HepG2 (cell line): ENCODE measurements at regions not wholly inside any gene's neighbourhood (a gene's known extent, or its start where the extent isn't known, plus 50 kb on each side); places are given as distances from the start of the nearest gene placed in this dataset.
A peak's percentile ranks its signal among the peaks of the same experiment; 100 is the strongest.

Source experiments
- ATAC-seq: fragments of 200-7000 bp; cut with Tn5 transposase; 3 replicates; pipeline ENCODE4 v1.9.1; 2020; ENCODE audit warnings: mild to moderate bottlenecking, moderate library complexity
- BruUV-seq: library from RNA; stranded (reverse); fragments of 400-500 nt; replicated peaks from 2 replicates; lab custom pipeline; 2021; lab: Mats Ljungman, UMichigan
- CTCF ChIA-PET: fragments of 300-600 bp; formaldehyde crosslinking; extraction: SDS; loops from one replicate; lab custom pipeline; 2021; ENCODE audit warnings: low total read pairs, inconsistent platforms, low intra/inter-chr PET ratio; lab: Yijun Ruan, JAX
- POLR2A ChIA-PET: fragments of 350-600 bp; sonication (Branson Sonifier 250); formaldehyde crosslinking; loops from one replicate; lab custom pipeline; 2020; ENCODE audit warnings: antibody characterized with exemption, inconsistent platforms; lab: Yijun Ruan, JAX
- DNase-seq: peaks from one replicate; pipeline ENCODE4 v3.0.0-alpha.2; 2015; ENCODE audit warnings: low spot score
- FAIRE-seq: peaks from 3 replicates; lab custom pipeline; 2011; peaks lifted over from hg19 to GRCh38; lab: Jason Lieb, UNC
- H2AFZ ChIP-seq: one replicate; pipeline ENCODE4 v1.6.1; 2011; ENCODE audit warnings: low read length, inconsistent platforms
- H3K27ac ChIP-seq: fragments of 300-600 bp; 3 replicates; pipeline ENCODE4 v1.8.0; 2011; ENCODE audit warnings: mixed run types, mild to moderate bottlenecking, mixed read lengths, low read length, inconsistent platforms; ENCODE audit not compliant: insufficient read depth; ENCODE audit errors: extremely low read length
- H3K27me3 ChIP-seq, 2 experiments: fragments of 200-600 bp in 1 of 2; 2 replicates in 1 of 2; 3 replicates in 1 of 2; pipeline versions ENCODE4 v1.6.0 to v1.8.0; 2011; ENCODE audit warnings: low read length in 2 of 2, mild to moderate bottlenecking in 2 of 2, moderate library complexity in 2 of 2, inconsistent platforms in 1 of 2; ENCODE audit not compliant: insufficient read depth in 2 of 2, control insufficient read depth in 1 of 2
- H3K36me3 ChIP-seq, 2 experiments: fragments of 200-600 bp in 1 of 2; replicated peaks in 1 of 2; 2 replicates in 1 of 2; 3 replicates in 1 of 2; pipeline versions ENCODE4 v1.5.1 to v1.8.0; 2011; ENCODE audit warnings: low read length in 2 of 2, inconsistent platforms in 1 of 2; ENCODE audit not compliant: insufficient read depth in 2 of 2, control insufficient read depth in 1 of 2
- H3K4me1 ChIP-seq: 2 replicates; pipeline ENCODE4 v1.5.1; 2012; ENCODE audit warnings: low read length, inconsistent platforms; ENCODE audit not compliant: insufficient read depth
- H3K4me2 ChIP-seq: 2 replicates; pipeline ENCODE4 v1.6.0; 2011; ENCODE audit warnings: low read depth, low read length, inconsistent platforms
- H3K4me3 ChIP-seq, 3 experiments: fragments of 200-600 bp in 1 of 3; sonication (generic), shearing (Covaris generic) in 1 of 3; replicated peaks in 1 of 3; 2 replicates each; pipeline ENCODE4 v1.5.1; 2011 to 2016; ENCODE audit warnings: low read length in 3 of 3, inconsistent platforms in 2 of 3, low read depth in 2 of 3, mild to moderate bottlenecking in 2 of 3, control low read depth in 1 of 3, mixed read lengths in 1 of 3; ENCODE audit not compliant: insufficient read depth in 1 of 3
- H3K79me2 ChIP-seq: one replicate; pipeline ENCODE4 v1.6.1; 2011; ENCODE audit warnings: low read length, inconsistent platforms; ENCODE audit not compliant: insufficient read depth
- H3K9ac ChIP-seq: 2 replicates; pipeline ENCODE4 v1.6.0; 2011; ENCODE audit warnings: mild to moderate bottlenecking, low read depth, low read length, inconsistent platforms; ENCODE audit not compliant: insufficient read depth
- H3K9me3 ChIP-seq: 2 replicates; pipeline ENCODE4 v1.5.1; 2012; ENCODE audit warnings: mild to moderate bottlenecking, low read length
- H4K20me1 ChIP-seq: 2 replicates; pipeline ENCODE4 v1.6.0; 2011; ENCODE audit warnings: inconsistent platforms, mild to moderate bottlenecking, low read length, moderate library complexity; ENCODE audit not compliant: insufficient read depth
- AKAP8 ChIP-seq: sonication (generic); formaldehyde crosslinking; IDR thresholded peaks from 2 replicates; pipeline ENCODE4 v1.5.1; 2020; ENCODE audit warnings: mild to moderate bottlenecking, missing genetic modification reagents
- DMAP1 ChIP-seq: IDR thresholded peaks from 2 replicates; pipeline ENCODE4 v1.6.1; 2016
- ERF ChIP-seq: IDR thresholded peaks from 2 replicates; pipeline ENCODE4 v1.6.1; 2018; ENCODE audit warnings: missing biosample characterization, missing genetic modification reagents
- KDM5B ChIP-seq: sonication (generic); formaldehyde crosslinking; IDR thresholded peaks from 2 replicates; pipeline ENCODE4 v1.4.0; 2020; ENCODE audit warnings: missing genetic modification reagents, mild to moderate bottlenecking, borderline replicate concordance
- KLF12 ChIP-seq: sonication (generic); formaldehyde crosslinking; IDR thresholded peaks from 2 replicates; pipeline ENCODE4 v1.4.0; 2020; ENCODE audit warnings: missing genetic modification reagents, borderline replicate concordance
- KMT2A ChIP-seq: sonication (generic); formaldehyde crosslinking; IDR thresholded peaks from 2 replicates; pipeline ENCODE4 v1.4.0; 2020; ENCODE audit warnings: missing genetic modification reagents
- POGZ ChIP-seq: sonication (generic); formaldehyde crosslinking; IDR thresholded peaks from 2 replicates; pipeline ENCODE4 v1.4.0; 2020; ENCODE audit warnings: mild to moderate bottlenecking, missing genetic modification reagents
- RBFOX2 ChIP-seq: fragments of 200-400 bp; formaldehyde crosslinking; IDR thresholded peaks from 2 replicates; pipeline ENCODE4 v1.6.1; 2017; ENCODE audit warnings: low read depth, mild to moderate bottlenecking, low read length
- SIN3A ChIP-seq: IDR thresholded peaks from 2 replicates; pipeline ENCODE4 v1.6.1; 2011; ENCODE audit warnings: low read depth, mild to moderate bottlenecking, control low read depth, low read length, borderline replicate concordance
- TARDBP ChIP-seq: sonication (generic); formaldehyde crosslinking; IDR thresholded peaks from 2 replicates; pipeline ENCODE4 v1.8.0; 2022; ENCODE audit warnings: mild to moderate bottlenecking, missing genetic modification reagents
- ZFAT ChIP-seq: sonication (generic); formaldehyde crosslinking; conservative IDR thresholded peaks from 2 replicates; pipeline ENCODE4 v1.8.1; 2023; ENCODE audit warnings: missing genetic modification reagents, inconsistent platforms
- ZIK1 ChIP-seq: sonication (generic); formaldehyde crosslinking; IDR thresholded peaks from 2 replicates; pipeline ENCODE4 v1.5.0; 2020; ENCODE audit warnings: mild to moderate bottlenecking, low read depth, missing genetic modification reagents, borderline replicate concordance
- ZMYM4 ChIP-seq: sonication (generic); formaldehyde crosslinking; IDR thresholded peaks from 2 replicates; pipeline ENCODE4 v1.8.1; 2023; ENCODE audit warnings: mild to moderate bottlenecking, missing genetic modification reagents
- ZNF263 ChIP-seq: sonication (generic); formaldehyde crosslinking; IDR thresholded peaks from 2 replicates; pipeline ENCODE4 v1.4.0; 2020; ENCODE audit warnings: missing genetic modification reagents
- ZNF292 ChIP-seq: sonication (generic); formaldehyde crosslinking; IDR thresholded peaks from 2 replicates; pipeline ENCODE4 v1.8.1; 2022; ENCODE audit warnings: mild to moderate bottlenecking, low read depth, missing genetic modification reagents, borderline replicate concordance
- ZNF317 ChIP-seq: sonication (generic); formaldehyde crosslinking; IDR thresholded peaks from 2 replicates; pipeline ENCODE4 v1.5.0; 2020; ENCODE audit warnings: mild to moderate bottlenecking, missing genetic modification reagents
- ZNF432 ChIP-seq: sonication (generic); formaldehyde crosslinking; IDR thresholded peaks from 2 replicates; pipeline ENCODE4 v1.5.0; 2020; ENCODE audit warnings: missing genetic modification reagents, mild to moderate bottlenecking, borderline replicate concordance
- WGBS: methylation state at CpG from one replicate; pipeline ENCODE4 v1.1.6; 2017; ENCODE audit warnings: low lambda C conversion rate; 5-methylcytosine and 5-hydroxymethylcytosine counted together
- in situ Hi-C: cut with HindIII; loops from 2 replicates; pipeline ENCODE4 v1.10.0; 2017; ENCODE audit warnings: low pct_unique_long_range_greater_than_20kb; ENCODE audit not compliant: extremely low pct_ligation_motif_present
- intact Hi-C: fragments of 100-400 bp; cut with micrococcal nuclease; formaldehyde crosslinking; loops from one replicate; pipeline ENCODE4 v1.10.0; 2022; ENCODE audit not compliant: unreplicated experiment
- TF ChIP-seq, protein P1 (sequence below): sonication (generic); formaldehyde crosslinking; IDR thresholded peaks from 2 replicates; pipeline ENCODE4 v1.4.0; 2020; ENCODE audit warnings: missing genetic modification reagents, borderline replicate concordance
- TF ChIP-seq, protein P2 (sequence below): sonication (generic); formaldehyde crosslinking; IDR thresholded peaks from 2 replicates; pipeline ENCODE4 v1.5.0; 2020; ENCODE audit warnings: missing genetic modification reagents

DNA sequence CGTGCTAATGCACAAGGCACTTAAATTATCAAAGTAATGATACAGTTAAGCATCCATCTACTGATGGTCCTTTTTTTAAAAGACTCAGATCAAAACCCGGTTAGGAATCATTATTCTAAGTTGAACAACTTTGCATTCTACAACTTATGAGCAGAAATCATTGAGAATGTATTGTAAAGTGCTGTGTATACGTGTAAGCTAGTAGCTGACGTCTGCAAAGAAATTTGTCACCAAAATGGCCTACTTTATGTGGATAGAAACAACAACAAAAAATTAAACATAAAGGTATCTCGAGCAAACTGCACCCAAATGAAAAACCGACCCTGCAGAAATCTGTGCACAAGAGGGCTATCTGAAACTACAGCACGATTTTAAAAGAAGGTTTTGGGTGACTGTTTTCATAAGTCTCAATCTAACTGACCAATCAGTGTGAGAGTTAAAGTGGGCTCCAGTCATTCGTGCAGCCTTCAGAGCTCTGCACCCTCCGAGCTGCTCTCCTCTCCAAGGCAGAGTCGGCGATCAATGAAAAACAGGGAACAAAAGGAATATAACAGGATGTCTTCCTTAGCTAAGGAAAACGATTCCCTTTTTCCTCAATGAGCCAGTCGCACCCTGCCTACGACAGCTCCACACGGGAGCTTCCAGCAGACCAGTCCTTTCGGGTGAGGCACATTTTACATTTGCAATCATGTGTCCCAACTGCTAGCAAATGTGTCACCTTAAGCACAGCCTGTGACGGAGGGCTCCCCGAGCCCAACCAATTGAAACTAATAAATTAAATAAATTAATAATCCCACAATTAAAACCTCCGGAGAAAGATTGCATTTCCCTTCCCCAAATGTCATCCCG, 200.7 kb upstream of the FOXN3 start:
- DNase-seq (peak; percentile 12), ATAC-seq (peak; percentile 32), FAIRE-seq (no peak)
- H3K4me3 ChIP-seq: peak overlapping the region; percentile 79 to 92 (median 80)
- no TSS peak for BruUV-seq
- H3K4me2 ChIP-seq: peak overlapping the region; percentile 89
- WGBS: 3% methylated on average over 20 of the region's 20 CpGs
- in situ Hi-C loops: no loop called here
- no peaks in the 10 kb centered on the region for H3K9me3 ChIP-seq
- no peaks in the 10 kb centered on the region for H3K36me3 ChIP-seq
- H3K4me1 ChIP-seq: peaks cover 71% of the 10 kb centered on the region
- H3K27me3 ChIP-seq: no peaks in the 10 kb centered on the region; a peak in 1 of 5 replicates
- peak overlapping the region; percentile 77 for H3K9ac ChIP-seq
- intact Hi-C loops: loop anchor here (5.0 to 10.0 kb wide), 3 partner anchors 157 to 297 kb away; partner anchors contain the start of gene FOXN3
- H2AFZ ChIP-seq: peak overlapping the region; percentile 74
- POLR2A ChIA-PET: interaction anchor here (1.0 to 2.0 kb wide), 2 partner anchors 124 to 156 kb away, joined by 3 to 4 read pairs; no protein-coding TSS in a partner anchor
- 0 out of 2 replicates have a peak, but pooled peaks cover 6% of the 10 kb centered on the region for H4K20me1 ChIP-seq
- peak overlapping the region; percentile 65 for H3K27ac ChIP-seq
- CTCF ChIA-PET: no interaction called here
- H3K79me2 ChIP-seq: peaks cover 51% of the 10 kb centered on the region
- peak; percentile 47; the same call in 1 of the 2 replicates for TF ChIP-seq ZNF292 (CRISPR knock-in tag)
- peak; percentile 23; the same call in 1 of the 2 replicates for TF ChIP-seq RBFOX2
- peak; percentile 60; the same call in 1 of the 2 replicates for TF ChIP-seq KLF12
- TF ChIP-seq KMT2A (CRISPR knock-in tag): 0 out of 2 replicates have a peak, but pooled peaks have one; percentile 22
- TF ChIP-seq, protein P1, sequence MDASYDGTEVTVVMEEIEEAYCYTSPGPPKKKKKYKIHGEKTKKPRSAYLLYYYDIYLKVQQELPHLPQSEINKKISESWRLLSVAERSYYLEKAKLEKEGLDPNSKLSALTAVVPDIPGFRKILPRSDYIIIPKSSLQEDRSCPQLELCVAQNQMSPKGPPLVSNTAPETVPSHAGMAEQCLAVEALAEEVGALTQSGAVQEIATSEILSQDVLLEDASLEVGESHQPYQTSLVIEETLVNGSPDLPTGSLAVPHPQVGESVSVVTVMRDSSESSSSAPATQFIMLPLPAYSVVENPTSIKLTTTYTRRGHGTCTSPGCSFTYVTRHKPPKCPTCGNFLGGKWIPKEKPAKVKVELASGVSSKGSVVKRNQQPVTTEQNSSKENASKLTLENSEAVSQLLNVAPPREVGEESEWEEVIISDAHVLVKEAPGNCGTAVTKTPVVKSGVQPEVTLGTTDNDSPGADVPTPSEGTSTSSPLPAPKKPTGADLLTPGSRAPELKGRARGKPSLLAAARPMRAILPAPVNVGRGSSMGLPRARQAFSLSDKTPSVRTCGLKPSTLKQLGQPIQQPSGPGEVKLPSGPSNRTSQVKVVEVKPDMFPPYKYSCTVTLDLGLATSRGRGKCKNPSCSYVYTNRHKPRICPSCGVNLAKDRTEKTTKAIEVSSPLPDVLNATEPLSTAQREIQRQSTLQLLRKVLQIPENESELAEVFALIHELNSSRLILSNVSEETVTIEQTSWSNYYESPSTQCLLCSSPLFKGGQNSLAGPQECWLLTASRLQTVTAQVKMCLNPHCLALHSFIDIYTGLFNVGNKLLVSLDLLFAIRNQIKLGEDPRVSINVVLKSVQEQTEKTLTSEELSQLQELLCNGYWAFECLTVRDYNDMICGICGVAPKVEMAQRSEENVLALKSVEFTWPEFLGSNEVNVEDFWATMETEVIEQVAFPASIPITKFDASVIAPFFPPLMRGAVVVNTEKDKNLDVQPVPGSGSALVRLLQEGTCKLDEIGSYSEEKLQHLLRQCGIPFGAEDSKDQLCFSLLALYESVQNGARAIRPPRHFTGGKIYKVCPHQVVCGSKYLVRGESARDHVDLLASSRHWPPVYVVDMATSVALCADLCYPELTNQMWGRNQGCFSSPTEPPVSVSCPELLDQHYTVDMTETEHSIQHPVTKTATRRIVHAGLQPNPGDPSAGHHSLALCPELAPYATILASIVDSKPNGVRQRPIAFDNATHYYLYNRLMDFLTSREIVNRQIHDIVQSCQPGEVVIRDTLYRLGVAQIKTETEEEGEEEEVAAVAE (CRISPR knock-in tag): 0 out of 2 replicates have a peak, but pooled peaks have one; percentile 26
- TF ChIP-seq TARDBP (CRISPR knock-in tag): 0 out of 2 replicates have a peak, but pooled peaks have one; percentile 22
- TF ChIP-seq ZNF317 (CRISPR knock-in tag): peak; percentile 68; the same call in 1 of the 2 replicates
- TF ChIP-seq ZNF432 (CRISPR knock-in tag): no peak
- peak; percentile 60; the same call in 1 of the 2 replicates for TF ChIP-seq ERF (CRISPR knock-in tag)
- 0 out of 2 replicates have a peak, but pooled peaks have one; percentile 1 for TF ChIP-seq SIN3A
- TF ChIP-seq POGZ (CRISPR knock-in tag): 0 out of 2 replicates have a peak, but pooled peaks have one; percentile 36
- 0 out of 2 replicates have a peak, but pooled peaks have one; percentile 26 for TF ChIP-seq ZMYM4 (CRISPR knock-in tag)
- 0 out of 2 replicates have a peak, but pooled peaks have one; percentile 6 for TF ChIP-seq DMAP1
- TF ChIP-seq, protein P2, sequence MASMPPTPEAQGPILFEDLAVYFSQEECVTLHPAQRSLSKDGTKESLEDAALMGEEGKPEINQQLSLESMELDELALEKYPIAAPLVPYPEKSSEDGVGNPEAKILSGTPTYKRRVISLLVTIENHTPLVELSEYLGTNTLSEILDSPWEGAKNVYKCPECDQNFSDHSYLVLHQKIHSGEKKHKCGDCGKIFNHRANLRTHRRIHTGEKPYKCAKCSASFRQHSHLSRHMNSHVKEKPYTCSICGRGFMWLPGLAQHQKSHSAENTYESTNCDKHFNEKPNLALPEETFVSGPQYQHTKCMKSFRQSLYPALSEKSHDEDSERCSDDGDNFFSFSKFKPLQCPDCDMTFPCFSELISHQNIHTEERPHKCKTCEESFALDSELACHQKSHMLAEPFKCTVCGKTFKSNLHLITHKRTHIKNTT (CRISPR knock-in tag): no peak
- no peak for TF ChIP-seq ZIK1 (CRISPR knock-in tag)
- no peak for TF ChIP-seq ZFAT (CRISPR knock-in tag)
- TF ChIP-seq ZNF263 (CRISPR knock-in tag): peak; percentile 20; the same call in 1 of the 2 replicates
- TF ChIP-seq AKAP8 (CRISPR knock-in tag): no peak
- 0 out of 2 replicates have a peak, but pooled peaks have one; percentile 39 for TF ChIP-seq KDM5B (CRISPR knock-in tag)
